Right lobe of liver (tissue), 4 donors: ENCODE measurements at regions not wholly inside any gene's neighbourhood (a gene's known extent, or its start where the extent isn't known, plus 50 kb on each side); places are given as distances from the start of the nearest gene placed in this dataset.

ENCODE experiments used
- POLR2A ChIP-seq: fragments of 450-650 bp; IDR thresholded peaks from one replicate; pipeline ENCODE4 v1.6.1; 2017; ENCODE audit warnings: antibody characterized with exemption, mild to moderate bottlenecking
- TF ChIP-seq, protein P1 (sequence below), 4 donors: fragments of 200-600 bp in 3 of 4; fragments of 450-650 bp in 1 of 4; IDR thresholded peaks; one replicate each; pipeline versions ENCODE4 v1.5.1 to v1.8.0; 2016 to 2022; ENCODE audit warnings: antibody characterized with exemption in 4 of 4, mild to moderate bottlenecking in 2 of 4
- donor health status: DM: no; HTN: no; CAD: no.
- donor health status: DM: no; HTN: no; CAD: no.
- donor health status: DM: no; HTN: yes; CAD: no.

GRCh38 chr1:64368344-64368743 is 101.6 kb upstream of the CACHD1 start:
- TF ChIP-seq, protein P1, sequence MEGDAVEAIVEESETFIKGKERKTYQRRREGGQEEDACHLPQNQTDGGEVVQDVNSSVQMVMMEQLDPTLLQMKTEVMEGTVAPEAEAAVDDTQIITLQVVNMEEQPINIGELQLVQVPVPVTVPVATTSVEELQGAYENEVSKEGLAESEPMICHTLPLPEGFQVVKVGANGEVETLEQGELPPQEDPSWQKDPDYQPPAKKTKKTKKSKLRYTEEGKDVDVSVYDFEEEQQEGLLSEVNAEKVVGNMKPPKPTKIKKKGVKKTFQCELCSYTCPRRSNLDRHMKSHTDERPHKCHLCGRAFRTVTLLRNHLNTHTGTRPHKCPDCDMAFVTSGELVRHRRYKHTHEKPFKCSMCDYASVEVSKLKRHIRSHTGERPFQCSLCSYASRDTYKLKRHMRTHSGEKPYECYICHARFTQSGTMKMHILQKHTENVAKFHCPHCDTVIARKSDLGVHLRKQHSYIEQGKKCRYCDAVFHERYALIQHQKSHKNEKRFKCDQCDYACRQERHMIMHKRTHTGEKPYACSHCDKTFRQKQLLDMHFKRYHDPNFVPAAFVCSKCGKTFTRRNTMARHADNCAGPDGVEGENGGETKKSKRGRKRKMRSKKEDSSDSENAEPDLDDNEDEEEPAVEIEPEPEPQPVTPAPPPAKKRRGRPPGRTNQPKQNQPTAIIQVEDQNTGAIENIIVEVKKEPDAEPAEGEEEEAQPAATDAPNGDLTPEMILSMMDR (IDR thresholded peaks at IDR 0.05): no peak
- TF ChIP-seq POLR2A: no peak
